OCI-LY3 (cell line): ENCODE measurements at regions not wholly inside any gene's neighbourhood (a gene's known extent, or its start where the extent isn't known, plus 50 kb on each side); places are given as distances from the start of the nearest gene placed in this dataset.

Source experiments
- EZH2phosphoT487 ChIP-seq: fragments of 200-600 bp; shearing (Covaris generic); IDR thresholded peaks from 2 replicates; pipeline ENCODE4 v1.6.1; 2018; ENCODE audit warnings: antibody characterized with exemption, mixed run types, low read depth
- TF ChIP-seq, protein P1 (sequence below): fragments of 200-600, 300-600 bp; sonication (generic); IDR thresholded peaks from 2 replicates; pipeline ENCODE4 v1.5.1; 2014; ENCODE audit warnings: antibody characterized with exemption, low read length, low read depth

DNA sequence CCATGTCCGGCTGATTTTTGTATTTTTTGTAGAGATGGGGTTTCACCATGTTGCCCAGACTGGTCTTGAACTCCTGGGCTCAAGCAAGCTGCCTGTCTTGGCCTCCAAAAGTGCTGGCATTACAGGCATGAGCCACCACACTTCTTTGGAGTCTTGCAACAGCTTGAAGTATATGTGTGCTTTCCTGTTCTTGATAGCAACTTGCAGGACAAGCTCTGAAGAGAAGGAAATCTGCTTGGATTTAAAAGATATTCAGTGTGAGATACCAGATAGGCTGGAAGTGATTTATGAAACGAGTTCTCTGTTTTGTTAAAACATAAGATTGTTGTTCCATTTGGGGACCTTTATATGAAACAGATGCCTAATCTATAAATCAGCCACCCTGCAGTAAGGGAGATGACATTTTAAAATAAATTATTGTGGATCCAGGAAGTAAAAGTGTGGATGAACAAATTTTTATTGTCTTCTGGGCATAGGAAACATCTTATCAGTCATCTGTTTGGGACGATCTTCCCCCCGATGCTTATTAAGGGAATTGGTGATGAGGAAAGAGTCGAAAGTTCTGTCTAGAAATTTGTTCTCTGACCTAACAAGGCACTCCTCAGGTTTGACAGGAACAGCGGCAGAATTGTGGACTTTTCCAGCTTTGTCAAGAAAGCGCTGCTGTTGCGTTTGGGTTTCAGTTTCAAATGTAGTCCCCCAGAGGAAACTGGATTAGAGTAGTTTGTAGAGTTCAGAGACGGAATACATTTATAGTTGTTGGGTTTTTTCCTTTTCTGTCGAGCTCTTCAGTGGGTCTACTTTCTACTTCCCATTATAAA is 53.7 kb upstream of the MAGI1 start:
- TF ChIP-seq, protein P1, sequence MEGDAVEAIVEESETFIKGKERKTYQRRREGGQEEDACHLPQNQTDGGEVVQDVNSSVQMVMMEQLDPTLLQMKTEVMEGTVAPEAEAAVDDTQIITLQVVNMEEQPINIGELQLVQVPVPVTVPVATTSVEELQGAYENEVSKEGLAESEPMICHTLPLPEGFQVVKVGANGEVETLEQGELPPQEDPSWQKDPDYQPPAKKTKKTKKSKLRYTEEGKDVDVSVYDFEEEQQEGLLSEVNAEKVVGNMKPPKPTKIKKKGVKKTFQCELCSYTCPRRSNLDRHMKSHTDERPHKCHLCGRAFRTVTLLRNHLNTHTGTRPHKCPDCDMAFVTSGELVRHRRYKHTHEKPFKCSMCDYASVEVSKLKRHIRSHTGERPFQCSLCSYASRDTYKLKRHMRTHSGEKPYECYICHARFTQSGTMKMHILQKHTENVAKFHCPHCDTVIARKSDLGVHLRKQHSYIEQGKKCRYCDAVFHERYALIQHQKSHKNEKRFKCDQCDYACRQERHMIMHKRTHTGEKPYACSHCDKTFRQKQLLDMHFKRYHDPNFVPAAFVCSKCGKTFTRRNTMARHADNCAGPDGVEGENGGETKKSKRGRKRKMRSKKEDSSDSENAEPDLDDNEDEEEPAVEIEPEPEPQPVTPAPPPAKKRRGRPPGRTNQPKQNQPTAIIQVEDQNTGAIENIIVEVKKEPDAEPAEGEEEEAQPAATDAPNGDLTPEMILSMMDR: no peak
- TF ChIP-seq EZH2phosphoT487: no peak
